ENCODE measurements at regions not wholly inside any gene's neighbourhood (a gene's known extent, or its start where the extent isn't known, plus 50 kb on each side); places are given as distances from the start of the nearest gene placed in this dataset.

GRCh38 chr5:124549891-124550436, 196.5 kb downstream of the ZNF608 start:
- in situ Hi-C loops (cut with HindIII; ENCODE audit: low sequenced_read_pairs), result no loop called here
- no peak for TF ChIP-seq CTCF (IDR thresholded peaks at IDR 0.05; ENCODE audit: low read depth, low read length, missing control alignments)
- H3K4me3 ChIP-seq (ENCODE audit: low read depth, low read length), result no peak overlapping the region
- no peak for DNase-seq (ENCODE audit: low read depth)

GRCh38 chr5:124546643-124547042, 199.8 kb downstream of the ZNF608 start:
- TF ChIP-seq CTCF (IDR thresholded peaks at IDR 0.05; ENCODE audit: low read depth, low read length, missing control alignments), result no peak
- H3K4me3 ChIP-seq (ENCODE audit: low read depth, low read length), result no peak overlapping the region
- no peak for DNase-seq (ENCODE audit: low read depth)
- in situ Hi-C loops (cut with HindIII; ENCODE audit: low sequenced_read_pairs), result no loop called here

GRCh38 chr5:124544366-124545055, 201.9 kb downstream of the ZNF608 start:
- in situ Hi-C loops (cut with HindIII; ENCODE audit: low sequenced_read_pairs), result no loop called here
- TF ChIP-seq CTCF (IDR thresholded peaks at IDR 0.05; ENCODE audit: low read depth, low read length, missing control alignments), result no peak
- no peak overlapping the region for H3K4me3 ChIP-seq (ENCODE audit: low read depth, low read length)
- no peak for DNase-seq (ENCODE audit: low read depth)

- TF ChIP-seq CTCF (IDR thresholded peaks at IDR 0.05; ENCODE audit: low read depth, low read length, missing control alignments), result no peak
- no peak overlapping the region for H3K4me3 ChIP-seq (ENCODE audit: low read depth, low read length)
- in situ Hi-C loops (cut with HindIII; ENCODE audit: low sequenced_read_pairs), result no loop called here
- no peak for DNase-seq (ENCODE audit: low read depth)
These were observed 207.5 kb downstream of the ZNF608 start for GRCh38 chr5:124538931-124539330.

- no peak for DNase-seq (ENCODE audit: low read depth)
- H3K4me3 ChIP-seq (ENCODE audit: low read depth, low read length), result no peak overlapping the region
- in situ Hi-C loops (cut with HindIII; ENCODE audit: low sequenced_read_pairs), result no loop called here
- no peak for TF ChIP-seq CTCF (IDR thresholded peaks at IDR 0.05; ENCODE audit: low read depth, low read length, missing control alignments)
These were observed 208.2 kb downstream of the ZNF608 start for GRCh38 chr5:124538191-124538590.

- in situ Hi-C loops (cut with HindIII; ENCODE audit: low sequenced_read_pairs), result no loop called here
- no peak for TF ChIP-seq CTCF (IDR thresholded peaks at IDR 0.05; ENCODE audit: low read depth, low read length, missing control alignments)
- no peak for DNase-seq (ENCODE audit: low read depth)
- H3K4me3 ChIP-seq (ENCODE audit: low read depth, low read length), result no peak overlapping the region
These were observed 208.9 kb downstream of the ZNF608 start for GRCh38 chr5:124537522-124537921.
